ENCODE measurements at regions not wholly inside any gene's neighbourhood (a gene's known extent, or its start where the extent isn't known, plus 50 kb on each side); places are given as distances from the start of the nearest gene placed in this dataset.
"Not testable (repeated sequence)": the region's sequence is repeated elsewhere in the genome, so short reads cannot be mapped to it uniquely, and the experiment has no call there.

DNA sequence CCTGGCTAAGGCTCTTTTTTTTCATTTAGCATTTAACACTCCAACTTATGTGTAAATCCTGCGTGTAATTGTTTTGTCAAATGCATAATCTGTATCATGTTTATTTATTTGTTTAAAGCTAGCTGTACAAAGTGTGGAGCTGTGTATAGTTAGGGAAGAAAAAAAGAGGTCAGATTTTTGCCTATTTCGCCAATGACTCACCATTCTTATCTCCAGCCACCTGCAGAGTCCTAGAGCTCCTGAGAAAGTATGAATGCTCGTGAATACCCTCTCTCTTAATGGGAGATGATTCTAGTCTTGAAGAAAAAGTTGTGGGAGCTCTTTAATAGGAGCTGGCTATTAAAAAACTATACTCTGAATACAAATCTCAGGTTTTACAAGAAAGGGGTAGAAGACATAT is 778.8 kb upstream of the SLITRK5 start:
- ATAC-seq (ENCODE audit: poor library complexity) (no peak), DNase-seq (no peak)
- intact Hi-C loops (cut with DNase I): no loop called here

- intact Hi-C loops (cut with DNase I): no loop called here
These were observed 770.3 kb upstream of the SLITRK5 start for GRCh38 chr13:86900906-86901305.

DNA sequence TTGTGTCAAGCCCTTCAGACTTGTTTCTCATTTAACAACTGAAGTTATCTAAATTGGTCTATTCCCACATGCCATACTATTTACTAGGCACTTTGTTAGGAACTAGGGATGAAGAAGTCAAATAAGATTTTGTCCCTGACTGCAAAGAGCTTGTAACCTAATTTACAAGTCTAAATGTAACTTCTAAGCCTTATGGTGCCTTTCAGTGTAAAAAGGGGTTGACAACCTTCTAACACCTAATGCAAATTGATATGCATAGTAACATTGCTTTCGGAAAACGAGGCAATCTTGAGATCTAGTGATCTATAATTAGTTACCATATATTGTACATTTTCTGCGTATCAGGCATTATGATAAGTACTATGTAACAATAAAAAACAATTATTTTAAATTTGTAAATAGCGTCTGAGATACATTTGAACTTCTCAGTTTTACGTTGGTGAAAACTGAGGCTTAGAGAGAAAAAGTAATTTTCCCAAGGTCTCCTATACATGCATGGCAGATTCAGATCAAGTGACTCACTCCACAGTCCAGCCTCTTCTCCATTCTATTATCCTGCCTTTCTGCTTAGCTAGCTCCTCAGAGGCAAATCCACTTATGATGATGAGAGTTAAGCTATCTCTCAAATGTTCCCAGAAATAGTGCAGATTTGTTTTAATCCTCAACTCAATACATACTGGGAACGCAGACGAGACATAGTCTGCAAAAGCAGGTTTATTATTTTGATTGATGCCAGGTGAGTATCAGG is 764.9 kb upstream of the SLITRK5 start:
- DNase-seq (no peak), ATAC-seq (ENCODE audit: poor library complexity) (no peak)
- intact Hi-C loops (cut with DNase I): no loop called here

More at GRCh38 chr13:86900906-86901305, 770.3 kb upstream of the SLITRK5 start:
- DNase-seq (no peak), ATAC-seq (ENCODE audit: poor library complexity) (no peak)

- ATAC-seq (ENCODE audit: poor library complexity): no peak
- intact Hi-C loops (cut with DNase I): no loop called here
- no peak for DNase-seq
These were observed 764.0 kb upstream of the SLITRK5 start for GRCh38 chr13:86907156-86907555.

- DNase-seq (no peak), ATAC-seq (ENCODE audit: poor library complexity) (no peak)
- intact Hi-C loops (cut with DNase I): no loop called here
These were observed 761.9 kb upstream of the SLITRK5 start for GRCh38 chr13:86909318-86909717.

DNA sequence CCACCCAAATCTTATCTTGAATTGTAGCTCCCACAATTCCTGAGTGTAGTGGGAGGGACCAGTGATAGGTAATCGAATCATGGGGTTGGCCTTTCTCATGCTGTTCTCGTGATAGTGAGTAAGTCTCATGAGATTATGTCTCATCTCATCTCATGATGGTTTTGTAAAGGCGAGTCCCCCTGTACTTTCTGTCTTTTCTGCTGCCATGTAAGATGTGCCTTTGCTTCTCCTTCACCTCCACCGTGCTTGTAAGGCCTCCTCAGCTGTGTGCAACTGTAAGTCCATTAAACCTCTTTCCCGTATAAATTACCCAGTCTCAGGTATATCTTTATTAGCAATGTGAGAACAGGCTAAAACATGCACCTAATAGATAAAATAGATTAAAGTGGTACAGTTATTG is 756.4 kb upstream of the SLITRK5 start:
- intact Hi-C loops (cut with DNase I): no loop called here
- DNase-seq: no peak
- no peak for ATAC-seq (ENCODE audit: poor library complexity)

GRCh38 chr13:86917438-86917837 is 753.7 kb upstream of the SLITRK5 start:
- intact Hi-C loops (cut with DNase I); DNase-seq; ATAC-seq (ENCODE audit: poor library complexity): not testable (repeated sequence)

- DNase-seq (no peak), ATAC-seq (ENCODE audit: poor library complexity) (no peak)
- intact Hi-C loops (cut with DNase I): no loop called here
These were observed 752.5 kb upstream of the SLITRK5 start for GRCh38 chr13:86918682-86919081.

- ATAC-seq (ENCODE audit: poor library complexity) (no peak), DNase-seq (no peak)
- intact Hi-C loops (cut with DNase I): no loop called here
These were observed 750.2 kb upstream of the SLITRK5 start for GRCh38 chr13:86920961-86921360.

DNA sequence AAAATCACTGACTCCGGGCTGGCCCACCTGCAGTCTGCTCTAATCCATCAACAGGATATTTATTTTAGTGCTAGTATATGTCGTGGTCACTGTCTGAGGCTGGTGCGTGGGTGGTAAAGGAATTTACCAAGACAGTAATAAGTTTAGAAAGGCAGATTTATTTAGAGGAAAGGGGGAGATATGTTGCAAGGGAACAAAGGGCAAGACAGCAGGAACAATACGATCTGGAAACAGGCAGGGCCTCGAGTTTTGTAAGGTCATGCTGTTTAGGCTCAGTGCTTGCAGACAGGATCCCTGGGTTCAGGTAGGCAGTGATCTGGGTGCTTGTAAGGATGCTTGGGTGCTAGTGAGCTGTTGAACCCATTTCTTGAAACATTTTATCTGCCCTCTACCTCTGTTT is 748.2 kb upstream of the SLITRK5 start:
- no peak for DNase-seq
- intact Hi-C loops (cut with DNase I): no loop called here
- ATAC-seq (ENCODE audit: poor library complexity): no peak

GRCh38 chr13:86926916-86927315 is 744.3 kb upstream of the SLITRK5 start:
- intact Hi-C loops (cut with DNase I); DNase-seq; ATAC-seq (ENCODE audit: poor library complexity): not testable (repeated sequence)

GRCh38 chr13:86932776-86933334 is 738.3 kb upstream of the SLITRK5 start:
- ATAC-seq (ENCODE audit: poor library complexity) (no peak), DNase-seq (no peak)
- intact Hi-C loops (cut with DNase I): no loop called here

DNA sequence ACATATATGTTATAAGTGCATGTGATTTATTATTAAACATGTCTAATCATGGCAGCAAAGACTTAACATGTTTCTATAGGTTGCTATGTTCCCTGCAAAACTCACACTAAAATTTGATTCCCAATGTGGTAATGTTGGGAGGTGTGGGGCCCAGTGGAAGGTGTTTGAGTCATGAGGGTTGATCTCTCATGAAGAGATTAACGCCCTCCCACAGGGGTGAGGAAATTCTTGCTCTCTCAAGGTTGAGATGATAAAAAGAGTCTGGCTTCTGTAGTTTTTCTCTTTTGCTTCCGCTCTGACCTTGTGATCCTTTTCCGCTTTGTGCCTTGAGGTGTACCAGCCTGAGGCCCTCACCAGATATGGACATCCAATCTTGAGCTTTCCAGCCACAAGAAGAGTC is 737.5 kb upstream of the SLITRK5 start:
- no peak for ATAC-seq (ENCODE audit: poor library complexity)
- DNase-seq: no peak
- intact Hi-C loops (cut with DNase I): no loop called here

- ATAC-seq (ENCODE audit: poor library complexity) (no peak), DNase-seq (no peak)
- intact Hi-C loops (cut with DNase I): no loop called here
These were observed 733.9 kb upstream of the SLITRK5 start for GRCh38 chr13:86937316-86937715.

GRCh38 chr13:86945584-86945983 is 725.6 kb upstream of the SLITRK5 start:
- DNase-seq: no peak
- intact Hi-C loops (cut with DNase I): no loop called here
- ATAC-seq (ENCODE audit: poor library complexity): no peak

DNA sequence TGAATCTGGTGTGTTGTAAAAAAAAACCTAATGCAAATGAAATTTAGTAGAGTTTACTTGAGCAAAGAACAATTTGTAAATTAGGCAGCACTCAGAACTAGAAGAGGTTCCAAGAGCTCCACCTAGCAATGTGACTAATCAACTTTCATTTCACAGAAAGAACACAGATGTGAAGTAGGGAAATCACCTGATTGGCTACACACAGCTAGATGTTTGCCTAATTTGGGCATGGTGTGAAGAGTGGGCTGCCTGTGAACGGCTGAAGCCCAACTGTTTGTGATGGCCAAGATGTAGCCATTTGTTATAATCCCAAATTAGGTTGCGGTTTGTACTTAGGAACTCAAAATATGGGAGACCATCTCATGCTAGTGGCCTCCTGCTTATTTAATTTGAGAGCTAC is 724.4 kb upstream of the SLITRK5 start:
- ATAC-seq (ENCODE audit: poor library complexity): no peak
- no peak for DNase-seq
- intact Hi-C loops (cut with DNase I): no loop called here

GRCh38 chr13:86954341-86954740 is 716.8 kb upstream of the SLITRK5 start:
- intact Hi-C loops (cut with DNase I): no loop called here
- DNase-seq: no peak

DNA sequence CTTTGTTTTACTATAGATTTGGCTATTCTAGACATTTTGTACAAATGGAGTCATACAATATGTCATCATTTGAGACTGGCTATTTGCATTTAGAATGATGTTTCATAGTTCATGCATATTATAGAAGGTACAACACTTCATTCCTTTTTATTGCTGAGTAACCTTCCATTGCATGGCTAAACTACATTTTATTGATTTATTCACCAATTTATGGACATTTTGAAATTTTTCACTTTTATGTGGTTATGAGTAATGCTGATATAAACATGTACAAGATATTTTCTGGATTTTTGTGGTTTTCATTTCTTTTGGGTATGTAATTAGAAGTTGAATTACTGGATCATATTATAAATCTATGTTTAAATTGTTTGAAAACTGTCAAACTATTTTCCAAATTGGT is 710.3 kb upstream of the SLITRK5 start:
- intact Hi-C loops (cut with DNase I): no loop called here
- no peak for DNase-seq
- no peak for ATAC-seq (ENCODE audit: poor library complexity)

More at GRCh38 chr13:86954341-86954740, 716.8 kb upstream of the SLITRK5 start:
- ATAC-seq (ENCODE audit: poor library complexity): no peak

GRCh38 chr13:86974251-86974994 is 696.7 kb upstream of the SLITRK5 start:
- ATAC-seq (ENCODE audit: poor library complexity): no peak
- no peak for DNase-seq
- intact Hi-C loops (cut with DNase I): no loop called here

DNA sequence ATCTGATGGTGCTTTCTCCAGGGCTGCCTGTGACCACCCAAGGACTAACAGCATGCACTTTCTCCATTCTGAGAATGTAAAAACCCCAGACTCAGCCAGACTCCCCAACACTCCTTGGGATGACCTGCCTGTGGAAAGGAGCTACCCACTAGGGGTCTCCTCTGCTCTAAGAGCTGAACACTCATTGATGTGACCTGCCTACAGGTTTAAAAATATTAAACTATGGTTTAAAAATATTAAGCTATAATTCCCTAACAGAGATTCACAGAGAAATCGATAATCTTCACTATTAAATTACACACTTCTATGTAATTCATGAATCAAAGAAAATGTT is 696.2 kb upstream of the SLITRK5 start:
- no peak for DNase-seq
- intact Hi-C loops (cut with DNase I): no loop called here
- no peak for ATAC-seq (ENCODE audit: poor library complexity)

Measured in Right ventricle myocardium superior (tissue), 1 donor.